Body of pancreas (tissue), 4 donors: ENCODE measurements at regions not wholly inside any gene's neighbourhood (a gene's known extent, or its start where the extent isn't known, plus 50 kb on each side); places are given as distances from the start of the nearest gene placed in this dataset.
"Not testable (repeated sequence)": the region's sequence is repeated elsewhere in the genome, so short reads cannot be mapped to it uniquely, and the experiment has no call there.

Experiments used
- POLR2A ChIP-seq, 3 donors: fragments of 450-650 bp; IDR thresholded peaks; one replicate each; pipeline ENCODE4 v1.6.1; 2016; ENCODE audit warnings: antibody characterized with exemption in 3 of 3, mild to moderate bottlenecking in 2 of 3
- TF ChIP-seq, protein P1 (sequence below), 7 experiments: fragments of 450-650 bp in 4 of 7; fragments of 200-600 bp in 3 of 7; sonication (generic) in 3 of 7; IDR thresholded peaks; one replicate each; pipeline ENCODE4 v1.5.1; 2016 to 2019; ENCODE audit warnings: antibody characterized with exemption in 7 of 7

DNA sequence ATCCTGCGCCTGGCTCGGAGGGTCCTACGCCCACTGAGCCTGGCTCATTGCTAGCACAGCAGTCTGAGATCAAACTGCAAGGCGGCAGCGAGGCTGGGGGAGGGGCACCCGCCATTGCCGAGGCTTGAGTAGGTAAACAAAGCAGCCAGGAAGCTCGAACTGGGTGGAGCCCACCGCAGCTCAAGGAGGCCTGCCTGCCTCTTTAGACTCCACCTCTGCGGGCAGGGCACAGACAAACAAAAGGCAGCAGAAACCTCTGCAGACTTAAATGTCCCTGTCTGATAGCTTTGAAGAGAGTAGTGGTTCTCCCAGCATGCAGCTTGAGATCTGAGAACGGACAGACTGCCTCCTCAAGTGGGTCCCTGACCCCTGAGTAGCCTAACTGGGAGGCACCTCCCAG lies 71.9 kb upstream of the NMU start:
- TF ChIP-seq POLR2A (IDR thresholded peaks at IDR 0.05) = not testable (repeated sequence)
- TF ChIP-seq, protein P1, sequence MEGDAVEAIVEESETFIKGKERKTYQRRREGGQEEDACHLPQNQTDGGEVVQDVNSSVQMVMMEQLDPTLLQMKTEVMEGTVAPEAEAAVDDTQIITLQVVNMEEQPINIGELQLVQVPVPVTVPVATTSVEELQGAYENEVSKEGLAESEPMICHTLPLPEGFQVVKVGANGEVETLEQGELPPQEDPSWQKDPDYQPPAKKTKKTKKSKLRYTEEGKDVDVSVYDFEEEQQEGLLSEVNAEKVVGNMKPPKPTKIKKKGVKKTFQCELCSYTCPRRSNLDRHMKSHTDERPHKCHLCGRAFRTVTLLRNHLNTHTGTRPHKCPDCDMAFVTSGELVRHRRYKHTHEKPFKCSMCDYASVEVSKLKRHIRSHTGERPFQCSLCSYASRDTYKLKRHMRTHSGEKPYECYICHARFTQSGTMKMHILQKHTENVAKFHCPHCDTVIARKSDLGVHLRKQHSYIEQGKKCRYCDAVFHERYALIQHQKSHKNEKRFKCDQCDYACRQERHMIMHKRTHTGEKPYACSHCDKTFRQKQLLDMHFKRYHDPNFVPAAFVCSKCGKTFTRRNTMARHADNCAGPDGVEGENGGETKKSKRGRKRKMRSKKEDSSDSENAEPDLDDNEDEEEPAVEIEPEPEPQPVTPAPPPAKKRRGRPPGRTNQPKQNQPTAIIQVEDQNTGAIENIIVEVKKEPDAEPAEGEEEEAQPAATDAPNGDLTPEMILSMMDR (IDR thresholded peaks at IDR 0.05) = not testable (repeated sequence)
